K562 (cell line): ENCODE measurements at regions not wholly inside any gene's neighbourhood (a gene's known extent, or its start where the extent isn't known, plus 50 kb on each side); places are given as distances from the start of the nearest gene placed in this dataset.

Source experiments
- ATAC-seq: fragments of 200-7000 bp; cut with Tn5 transposase; 3 replicates; pipeline ENCODE4 v1.9.1; 2020; ENCODE audit warnings: moderate library complexity
- BruUV-seq: library from RNA; stranded (reverse); fragments of 400-500 nt; replicated peaks from 2 replicates; lab custom pipeline; 2021; lab: Mats Ljungman, UMichigan
- CTCF ChIA-PET: fragments of 300-600 bp; formaldehyde crosslinking; extraction: SDS; loops from one replicate; lab custom pipeline; 2021; ENCODE audit warnings: low intra/inter-chr PET ratio; lab: Yijun Ruan, JAX
- POLR2A ChIA-PET: fragments of 300-600, 350-650 bp; sonication (Branson Sonifier 250); formaldehyde crosslinking; extraction: SDS; loops from one replicate; lab custom pipeline; 2021; ENCODE audit warnings: antibody characterized with exemption, inconsistent platforms; lab: Yijun Ruan, JAX
- DNase-seq, 4 experiments: peaks; one replicate each; pipeline versions ENCODE4 v3.0.0 to v3.0.0-alpha.2; 2011 to 2018; ENCODE audit warnings: low spot score in 3 of 4, mixed read lengths in 3 of 4; ENCODE audit errors: extremely low read depth in 1 of 4
- FAIRE-seq: peaks from 2 replicates; lab custom pipeline; 2011; peaks lifted over from hg19 to GRCh38; lab: Jason Lieb, UNC
- H2AFZ ChIP-seq: 2 replicates; pipeline ENCODE4 v1.6.0; 2011; ENCODE audit warnings: low read depth, low read length, control low read depth, inconsistent platforms
- H3K27ac ChIP-seq: fragments of 200-600 bp; 3 replicates; pipeline ENCODE4 v1.8.0; 2011; ENCODE audit warnings: low read depth, mild to moderate bottlenecking, control low read depth, inconsistent platforms, low read length, moderate library complexity, mixed read lengths; ENCODE audit errors: extremely low read depth
- H3K27me3 ChIP-seq, 2 experiments: fragments of 300-600 bp in 1 of 2; 2 replicates in 1 of 2; 3 replicates in 1 of 2; pipeline versions ENCODE4 v1.6.0 to v1.8.0; 2011; ENCODE audit warnings: inconsistent platforms in 2 of 2, low read length in 2 of 2, mild to moderate bottlenecking in 1 of 2, mixed read lengths in 1 of 2, moderate library complexity in 1 of 2; ENCODE audit not compliant: control insufficient read depth in 2 of 2, insufficient read depth in 2 of 2
- H3K36me3 ChIP-seq: fragments of 300-600 bp; 3 replicates; pipeline ENCODE4 v1.8.0; 2011; ENCODE audit warnings: mild to moderate bottlenecking, low read length, inconsistent platforms; ENCODE audit not compliant: control insufficient read depth, insufficient read depth
- H3K4me1 ChIP-seq, 2 experiments: fragments of 200-600 bp in 1 of 2; replicated peaks in 1 of 2; 2 replicates in 1 of 2; 3 replicates in 1 of 2; pipeline versions ENCODE4 v1.5.1 to v1.8.0; 2011; ENCODE audit warnings: inconsistent platforms in 2 of 2, low read length in 2 of 2, mild to moderate bottlenecking in 1 of 2, mixed read lengths in 1 of 2, moderate library complexity in 1 of 2; ENCODE audit not compliant: control insufficient read depth in 2 of 2, insufficient read depth in 2 of 2
- H3K4me2 ChIP-seq: 2 replicates; pipeline ENCODE4 v1.6.1; 2011; ENCODE audit warnings: low read length, control low read depth, inconsistent platforms, mixed read lengths; ENCODE audit not compliant: insufficient read depth
- H3K4me3 ChIP-seq: fragments of 200-600 bp; sonication (generic), shearing (Covaris generic); 2 replicates; pipeline ENCODE4 v1.5.1; 2016; ENCODE audit warnings: control low read depth, inconsistent platforms
- H3K79me2 ChIP-seq: fragments of 200-600 bp; 3 replicates; pipeline ENCODE4 v1.8.0; 2011; ENCODE audit warnings: low read length, inconsistent platforms; ENCODE audit not compliant: control insufficient read depth, insufficient read depth
- H3K9ac ChIP-seq, 2 experiments: 2 replicates each; pipeline versions ENCODE4 v1.6.0 to v1.6.1; 2011; ENCODE audit warnings: low read depth in 2 of 2, low read length in 2 of 2, control low read depth in 1 of 2, inconsistent platforms in 1 of 2, mild to moderate bottlenecking in 1 of 2, mixed read lengths in 1 of 2; ENCODE audit not compliant: insufficient read depth in 1 of 2
- H3K9me1 ChIP-seq: one replicate; pipeline ENCODE4 v1.6.0; 2011; ENCODE audit warnings: inconsistent platforms, mild to moderate bottlenecking, low read length, moderate library complexity; ENCODE audit not compliant: control insufficient read depth, insufficient read depth
- H3K9me3 ChIP-seq: replicated peaks from 2 replicates; pipeline ENCODE4 v1.5.1; 2011; ENCODE audit warnings: low read depth, low read length, inconsistent platforms; ENCODE audit not compliant: control insufficient read depth, insufficient read depth
- H4K20me1 ChIP-seq: replicated peaks from 2 replicates; pipeline ENCODE4 v1.6.1; 2011; ENCODE audit warnings: low read length, inconsistent platforms, mixed read lengths; ENCODE audit not compliant: control insufficient read depth, insufficient read depth
- BRCA1 ChIP-seq, 2 experiments: fragments of 450-650 bp in 1 of 2; sonication (generic) in 1 of 2; formaldehyde crosslinking in 1 of 2; IDR thresholded peaks; 2 replicates each; pipeline versions ENCODE4 v1.5.0 to v1.6.1; 2017 to 2020; ENCODE audit warnings: mild to moderate bottlenecking in 1 of 2, missing genetic modification reagents in 1 of 2
- C11orf30 ChIP-seq: fragments of 450-650 bp; IDR thresholded peaks from 2 replicates; pipeline ENCODE4 v1.6.1; 2016; ENCODE audit warnings: low read depth, mild to moderate bottlenecking
- FOXO4 ChIP-seq: fragments of 450-650 bp; formaldehyde crosslinking; IDR thresholded peaks from 2 replicates; pipeline ENCODE4 v1.4.0; 2020; ENCODE audit warnings: mild to moderate bottlenecking, moderate library complexity
- HNRNPK ChIP-seq: fragments of 200-400 bp; formaldehyde crosslinking; IDR thresholded peaks from one replicate; pipeline ENCODE4 v1.6.1; 2018; ENCODE audit warnings: mild to moderate bottlenecking, low read depth, low read length; ENCODE audit not compliant: poor library complexity, severe bottlenecking
- KDM1A ChIP-seq, 2 experiments: fragments of 450-650 bp; IDR thresholded peaks; 2 replicates each; pipeline ENCODE4 v1.6.1; 2016; ENCODE audit warnings: mild to moderate bottlenecking in 2 of 2
- KHSRP ChIP-seq: fragments of 450-650 bp; IDR thresholded peaks from 2 replicates; pipeline ENCODE4 v1.6.1; 2017
- MAFF ChIP-seq: IDR thresholded peaks from 2 replicates; pipeline ENCODE4 v1.6.1; 2012; ENCODE audit warnings: low read length, improper control_type of control experiment
- MAFG ChIP-seq: fragments of 450-650 bp; conservative IDR thresholded peaks from 2 replicates; pipeline ENCODE4 v1.6.1; 2016; ENCODE audit warnings: missing genetic modification characterization, missing compliant biosample characterization
- MAFK ChIP-seq: IDR thresholded peaks from 2 replicates; pipeline ENCODE4 v1.6.1; 2011; ENCODE audit warnings: low read length, improper control_type of control experiment
- MBD1 ChIP-seq: fragments of 250-450 bp; sonication (Bioruptor Pico); IDR thresholded peaks from 2 replicates; pipeline ENCODE4 v1.8.0; 2022; ENCODE audit warnings: inconsistent platforms
- PHB ChIP-seq: fragments of 250-450 bp; sonication (Bioruptor Pico); IDR thresholded peaks from 2 replicates; pipeline ENCODE4 v1.5.0; 2021
- ZNF224 ChIP-seq: sonication (generic); formaldehyde crosslinking; IDR thresholded peaks from 2 replicates; pipeline ENCODE4 v1.8.0; 2022; ENCODE audit warnings: mild to moderate bottlenecking, missing genetic modification reagents
- ZNF316 ChIP-seq: fragments of 450-650 bp; IDR thresholded peaks from 2 replicates; pipeline ENCODE4 v1.6.1; 2016
- ZNF644 ChIP-seq: fragments of 200-800 bp; sonication (Bioruptor generic); IDR thresholded peaks from 2 replicates; pipeline ENCODE4 v1.6.1; 2016; ENCODE audit warnings: low read depth, missing genetic modification characterization, missing compliant biosample characterization
- ZNF77 ChIP-seq: fragments of 250-450 bp; sonication (Bioruptor Pico); IDR thresholded peaks from 2 replicates; pipeline ENCODE4 v1.5.0; 2020
- WGBS: fragments of 100-300 bp; shearing (Covaris generic); methylation state at CpG from one replicate; pipeline ENCODE4 v1.1.6; 2016; ENCODE audit warnings: low coverage, mixed read lengths; ENCODE audit not compliant: insufficient coverage; ENCODE audit errors: missing lambda C conversion rate; 5-methylcytosine and 5-hydroxymethylcytosine counted together
- in situ Hi-C: fragments of 300-500 bp; cut with MboI; formaldehyde crosslinking; loops from 4 replicates; pipeline ENCODE4 v1.15.0; 2018; ENCODE audit warnings: inconsistent platforms, mixed read lengths
- intact Hi-C: fragments of 100-400 bp; cut with micrococcal nuclease; formaldehyde crosslinking; loops from 2 replicates; pipeline ENCODE4 v1.14.2; 2022

- Histone ChIP-seq H3K27ac (no peak overlapping the region), H3K4me1 (no peaks in the 10 kb centered on the region), H3K4me3 (no peak overlapping the region), H2AFZ (no peak overlapping the region), H3K9ac (no peak overlapping the region), H4K20me1 (no peaks in the 10 kb centered on the region)
- ChIA-PET POLR2A (no interaction called here), CTCF (no interaction called here)
- ATAC-seq (no peak), DNase-seq (no peak)
- no TSS peak for BruUV-seq
- in situ Hi-C loops: no loop called here
- peak; percentile 89 for TF ChIP-seq ZNF316
- TF ChIP-seq MAFG: peak; percentile 89
- TF ChIP-seq C11orf30: peak; percentile 80
- TF ChIP-seq MAFK: peak; percentile 96
- TF ChIP-seq MAFF: peak; percentile 94
- no peak for TF ChIP-seq ZNF77 (CRISPR knock-in tag)
- TF ChIP-seq, all 486 proteins: peak for 5
- WGBS: 0% methylated on average over 1 of the region's 1 CpG
- intact Hi-C loops: no loop called here
- Histone ChIP-seq H3K4me2 (no peak overlapping the region), H3K36me3 (no peaks in the 10 kb centered on the region), H3K79me2 (no peaks in the 10 kb centered on the region), H3K9me1 (no peaks in the 10 kb centered on the region), H3K27me3 (no peaks in the 10 kb centered on the region), H3K9me3 (no peaks in the 10 kb centered on the region; the same call in 1 of the 2 replicates)
- FAIRE-seq: no peak
Observed at GRCh38 chr1:199724049-199724448, 303.5 kb upstream of the NR5A2 start.

- BruUV-seq: no TSS peak
- Histone ChIP-seq H3K27me3 (no peaks in the 10 kb centered on the region), H4K20me1 (no peaks in the 10 kb centered on the region)
- TF ChIP-seq HNRNPK: no peak
- no peak for TF ChIP-seq FOXO4 (CRISPR knock-in tag)
- no peak for TF ChIP-seq MBD1 (CRISPR knock-in tag)
- TF ChIP-seq KHSRP: no peak
- TF ChIP-seq BRCA1 (IDR thresholded peaks at IDR 0.05): no peak
- TF ChIP-seq BRCA1 (CRISPR knock-in tag; IDR thresholded peaks at IDR 0.05): no peak
- no peak for TF ChIP-seq PHB (CRISPR knock-in tag)
- no peak for TF ChIP-seq ZNF224 (CRISPR knock-in tag)
- no peak for TF ChIP-seq ZNF644
- no peak for TF ChIP-seq KDM1A (IDR thresholded peaks at IDR 0.05)
Observed at GRCh38 chr1:199725002-199725565, 302.4 kb upstream of the NR5A2 start.

More at GRCh38 chr1:199725002-199725565, 302.4 kb upstream of the NR5A2 start:
- FAIRE-seq (no peak), DNase-seq (no peak), ATAC-seq (no peak)
- Histone ChIP-seq H3K4me3 (no peak overlapping the region), H3K4me1 (no peaks in the 10 kb centered on the region), H3K27ac (no peak overlapping the region), H3K36me3 (no peaks in the 10 kb centered on the region), H3K9me3 (no peaks in the 10 kb centered on the region; the same call in 1 of the 2 replicates), H3K4me2 (no peak overlapping the region), H3K9ac (no peak overlapping the region), H3K9me1 (no peaks in the 10 kb centered on the region), H2AFZ (no peak overlapping the region), H3K79me2 (no peaks in the 10 kb centered on the region)
- ChIA-PET CTCF (no interaction called here), POLR2A (interaction anchor here (0.7 kb wide), 1 partner anchor 13 kb away, joined by 3 read pairs; no protein-coding TSS in a partner anchor)
- WGBS: 0% methylated on average over 3 of the region's 3 CpGs
- intact Hi-C loops (no loop called here), in situ Hi-C loops (no loop called here)
